GM10266 (cell line): ENCODE measurements at regions not wholly inside any gene's neighbourhood (a gene's known extent, or its start where the extent isn't known, plus 50 kb on each side); places are given as distances from the start of the nearest gene placed in this dataset.

Source experiments
- DNase-seq: peaks from one replicate; pipeline ENCODE4 v3.0.0; 2012; ENCODE audit errors: extremely low spot score
- TF ChIP-seq, protein P1 (sequence below): IDR thresholded peaks from 2 replicates; pipeline ENCODE4 v1.5.1; 2012; ENCODE audit warnings: mild to moderate bottlenecking, low read depth; ENCODE audit not compliant: control insufficient read depth, insufficient read depth; ENCODE audit errors: missing control alignments

DNA sequence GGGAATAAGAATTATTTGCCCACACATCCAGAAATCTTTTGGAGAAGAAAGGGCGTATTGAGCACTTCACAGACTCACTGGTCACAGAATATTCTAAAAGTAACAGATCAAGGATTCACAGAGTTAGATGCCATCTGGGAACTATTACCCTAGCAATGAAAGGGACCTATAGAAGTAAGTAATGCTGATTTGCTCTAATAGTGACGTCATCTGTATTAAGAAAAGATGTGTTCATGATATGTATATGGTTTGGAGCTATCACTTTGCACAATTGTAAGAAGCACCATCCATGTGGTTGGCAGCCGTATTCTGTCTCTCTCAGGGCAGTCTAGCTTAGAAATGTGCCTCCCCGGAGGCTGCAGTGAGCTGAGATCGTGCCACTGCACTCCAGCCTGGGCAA is 52.8 kb upstream of the SV2C start:
- no peak for DNase-seq
- TF ChIP-seq, protein P1, sequence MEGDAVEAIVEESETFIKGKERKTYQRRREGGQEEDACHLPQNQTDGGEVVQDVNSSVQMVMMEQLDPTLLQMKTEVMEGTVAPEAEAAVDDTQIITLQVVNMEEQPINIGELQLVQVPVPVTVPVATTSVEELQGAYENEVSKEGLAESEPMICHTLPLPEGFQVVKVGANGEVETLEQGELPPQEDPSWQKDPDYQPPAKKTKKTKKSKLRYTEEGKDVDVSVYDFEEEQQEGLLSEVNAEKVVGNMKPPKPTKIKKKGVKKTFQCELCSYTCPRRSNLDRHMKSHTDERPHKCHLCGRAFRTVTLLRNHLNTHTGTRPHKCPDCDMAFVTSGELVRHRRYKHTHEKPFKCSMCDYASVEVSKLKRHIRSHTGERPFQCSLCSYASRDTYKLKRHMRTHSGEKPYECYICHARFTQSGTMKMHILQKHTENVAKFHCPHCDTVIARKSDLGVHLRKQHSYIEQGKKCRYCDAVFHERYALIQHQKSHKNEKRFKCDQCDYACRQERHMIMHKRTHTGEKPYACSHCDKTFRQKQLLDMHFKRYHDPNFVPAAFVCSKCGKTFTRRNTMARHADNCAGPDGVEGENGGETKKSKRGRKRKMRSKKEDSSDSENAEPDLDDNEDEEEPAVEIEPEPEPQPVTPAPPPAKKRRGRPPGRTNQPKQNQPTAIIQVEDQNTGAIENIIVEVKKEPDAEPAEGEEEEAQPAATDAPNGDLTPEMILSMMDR: no peak

GRCh38 chr5:76029739-76030138 is 53.4 kb upstream of the SV2C start:
- TF ChIP-seq, protein P1: no peak
- no peak for DNase-seq

DNA sequence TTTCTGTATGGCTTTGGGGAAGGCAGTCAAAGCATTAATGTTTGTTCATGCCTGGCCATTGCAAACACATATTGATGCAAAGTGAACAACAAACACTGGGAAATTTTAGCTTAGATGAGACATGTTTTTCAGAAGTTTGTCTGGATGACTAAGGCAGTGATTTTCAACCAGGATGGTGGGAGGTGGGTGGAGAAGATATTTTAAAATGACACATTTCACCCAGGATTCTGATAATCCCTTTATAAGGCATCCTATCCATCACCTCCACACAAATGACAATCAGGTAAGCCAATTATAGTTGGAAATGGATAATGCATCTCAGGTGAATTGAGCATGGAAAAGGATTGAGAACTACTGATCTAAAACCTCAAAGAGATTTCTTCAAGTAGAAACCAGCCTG is 57.4 kb upstream of the SV2C start:
- TF ChIP-seq, protein P1: no peak
- no peak for DNase-seq

DNA sequence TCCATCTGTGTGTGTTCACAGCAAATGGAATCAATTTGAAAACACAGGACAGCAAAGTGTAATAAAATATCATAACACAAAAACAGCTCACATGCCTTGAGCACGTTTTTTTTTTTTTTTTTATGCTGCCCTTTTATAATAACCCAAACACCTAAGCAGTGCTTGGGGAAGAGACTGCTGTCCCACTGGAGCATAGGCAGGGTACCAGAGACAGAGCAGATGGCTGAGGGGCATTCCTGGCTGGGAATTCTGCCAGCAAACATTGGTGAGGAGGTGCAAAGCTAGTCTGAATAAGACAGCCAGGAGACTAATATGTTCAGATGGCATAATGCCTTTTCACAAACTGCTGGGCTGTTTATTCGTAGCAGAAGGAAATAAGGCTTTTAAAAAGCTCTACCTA is 58.1 kb upstream of the SV2C start:
- TF ChIP-seq, protein P1: no peak
- no peak for DNase-seq

GRCh38 chr5:76022611-76023010 is 60.6 kb upstream of the SV2C start:
- TF ChIP-seq, protein P1: no peak
- no peak for DNase-seq

DNA sequence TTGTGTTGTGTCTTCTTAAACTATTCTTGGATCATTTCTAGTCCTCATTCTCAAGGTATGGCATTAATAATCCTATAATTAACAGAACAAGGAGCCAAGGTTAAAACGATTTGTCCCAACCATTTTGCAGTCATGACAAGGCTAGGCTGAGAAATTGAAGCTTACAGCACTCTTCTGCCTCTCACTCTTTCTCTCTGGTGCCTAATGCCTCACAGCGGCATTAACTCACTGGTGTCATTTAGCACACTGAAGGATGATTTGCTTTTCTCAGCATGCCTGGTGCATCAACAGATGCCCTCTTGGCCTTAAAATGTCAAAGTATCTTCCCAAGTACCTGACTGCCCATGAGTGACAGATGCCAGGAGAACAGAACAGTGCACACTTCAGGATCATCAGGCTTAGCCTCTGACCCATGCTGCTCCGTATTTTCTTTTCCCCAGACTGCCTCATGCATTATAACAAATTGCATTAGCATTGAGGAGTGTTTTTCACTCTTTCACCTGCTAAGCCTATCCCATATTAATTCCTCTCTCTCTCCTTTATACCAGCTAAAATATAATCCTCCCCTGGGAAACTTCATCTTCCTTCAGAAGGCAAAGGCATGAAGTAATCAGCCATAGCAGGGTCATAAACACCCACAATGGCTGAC is 61.1 kb upstream of the SV2C start:
- TF ChIP-seq, protein P1: no peak
- DNase-seq: no peak

- TF ChIP-seq, protein P1: no peak
- DNase-seq: no peak
Measured at GRCh38 chr5:76016258-76016657, 66.9 kb upstream of the SV2C start.
